ENCODE measurements at regions not wholly inside any gene's neighbourhood (a gene's known extent, or its start where the extent isn't known, plus 50 kb on each side); places are given as distances from the start of the nearest gene placed in this dataset.

DNA sequence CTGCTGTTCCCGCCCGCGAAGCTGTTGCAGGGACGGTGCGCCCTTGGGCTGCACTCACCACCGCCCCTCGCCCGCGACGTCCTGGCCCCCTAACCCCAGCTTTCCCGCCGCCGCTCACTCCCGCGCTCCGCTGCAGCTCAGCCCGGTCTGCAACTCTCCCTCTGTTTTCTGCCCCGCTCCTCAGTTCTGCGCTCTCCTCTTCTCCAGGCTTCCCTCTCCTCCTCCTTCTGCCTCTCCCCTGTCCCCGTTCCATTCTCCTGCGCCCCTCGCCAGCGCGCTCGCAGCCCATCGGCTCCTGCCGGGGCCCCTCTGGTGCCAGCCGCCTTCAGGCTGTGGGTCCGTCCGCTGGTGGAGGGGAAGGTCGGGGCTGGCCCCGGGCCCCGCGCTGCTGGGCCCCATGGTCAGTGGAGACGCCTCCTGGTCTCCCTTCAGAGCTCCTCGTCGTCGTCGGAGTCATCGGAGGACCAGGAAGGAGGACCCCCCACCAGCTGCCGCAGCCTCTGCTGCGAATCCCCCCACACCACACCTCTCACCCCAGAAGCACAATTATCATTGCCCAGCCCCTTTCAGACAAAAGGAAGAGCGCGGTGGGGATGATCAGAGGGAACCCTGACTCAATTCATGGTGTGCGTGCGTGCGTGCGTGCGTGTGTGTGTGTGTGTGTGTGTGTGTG, 223.2 kb upstream of the FOXF1 start:
- DNase-seq: no peak

DNA sequence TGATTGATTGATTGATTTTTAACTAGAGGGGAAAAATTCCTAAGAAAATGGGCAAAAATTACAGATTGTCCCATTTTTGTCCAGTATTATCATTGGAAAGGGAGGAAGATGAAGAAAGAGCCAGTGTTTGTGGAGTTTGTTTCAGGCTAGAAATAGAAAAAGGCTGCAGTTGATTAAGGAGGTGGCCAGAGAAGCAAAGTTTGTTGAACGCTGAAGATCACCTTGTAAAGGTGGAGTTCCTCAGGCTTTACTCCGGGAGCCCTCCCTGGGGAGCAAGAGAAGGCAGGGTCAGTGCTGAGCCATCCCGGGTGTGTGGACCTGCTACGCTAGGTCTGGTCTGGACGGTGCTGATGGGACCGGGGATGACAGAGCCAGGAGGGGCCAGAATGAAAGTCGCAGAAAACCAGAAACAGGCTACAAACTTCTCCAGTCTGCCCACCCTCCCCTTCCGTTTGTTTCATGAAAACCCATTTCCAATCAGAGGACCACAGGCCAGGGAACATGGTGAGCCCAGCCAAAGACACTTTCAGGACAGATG, 222.6 kb upstream of the FOXF1 start:
- no peak for DNase-seq

- DNase-seq: no peak
Measured at GRCh38 chr16:86288716-86289294, 221.5 kb upstream of the FOXF1 start.

- no peak for DNase-seq
Measured at GRCh38 chr16:86289304-86289703, 221.0 kb upstream of the FOXF1 start.

DNA sequence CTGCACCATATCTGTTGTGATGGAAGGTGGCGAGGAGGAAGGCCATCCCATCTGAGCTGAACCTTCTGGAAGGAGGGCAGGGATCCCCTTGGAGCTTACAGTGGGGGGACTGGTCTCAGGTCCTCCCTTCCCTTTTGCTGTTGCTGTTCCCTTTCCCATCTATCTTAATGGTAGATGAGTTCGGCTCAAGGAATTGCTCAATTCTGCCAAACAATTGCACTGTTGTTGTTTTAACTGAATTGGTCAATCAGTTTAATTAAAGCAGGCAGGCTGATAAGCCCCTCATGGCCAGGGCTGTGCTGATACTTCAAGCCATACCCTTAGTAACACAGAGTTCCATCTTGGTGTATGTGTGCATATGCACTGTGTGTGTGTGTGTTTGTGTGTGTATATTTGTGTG, 220.4 kb upstream of the FOXF1 start:
- DNase-seq: no peak

- no peak for DNase-seq
Measured at GRCh38 chr16:86291491-86291890, 218.8 kb upstream of the FOXF1 start.

DNA sequence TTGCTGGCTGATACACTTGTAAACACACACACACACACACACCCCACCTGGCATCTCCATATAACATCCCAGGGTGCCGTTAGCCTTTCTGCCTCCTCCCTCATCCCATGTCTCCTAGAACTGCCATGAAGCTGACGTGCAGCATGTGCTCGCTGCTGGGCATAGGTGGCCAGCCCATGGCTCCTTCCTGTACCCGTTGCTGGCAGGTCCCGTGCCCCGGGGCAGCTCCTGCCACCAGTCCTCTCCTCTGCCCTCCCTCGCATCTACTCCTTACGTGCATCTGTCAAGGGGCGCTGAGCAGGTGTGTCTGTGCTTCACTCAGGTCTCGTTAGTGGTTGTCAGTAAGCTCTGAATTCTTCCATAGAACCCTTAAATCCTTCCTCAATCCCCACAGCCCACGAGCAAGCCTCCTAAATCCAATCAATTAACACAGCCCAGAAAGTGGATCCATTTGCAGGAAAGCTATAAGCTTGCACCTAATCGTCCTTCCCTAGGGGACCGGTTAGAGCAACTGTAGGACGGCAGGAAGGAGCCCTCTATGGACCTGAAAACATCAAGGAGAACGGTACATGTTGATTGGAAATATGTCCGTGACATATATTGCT, 218.1 kb upstream of the FOXF1 start:
- no peak for DNase-seq

DNA sequence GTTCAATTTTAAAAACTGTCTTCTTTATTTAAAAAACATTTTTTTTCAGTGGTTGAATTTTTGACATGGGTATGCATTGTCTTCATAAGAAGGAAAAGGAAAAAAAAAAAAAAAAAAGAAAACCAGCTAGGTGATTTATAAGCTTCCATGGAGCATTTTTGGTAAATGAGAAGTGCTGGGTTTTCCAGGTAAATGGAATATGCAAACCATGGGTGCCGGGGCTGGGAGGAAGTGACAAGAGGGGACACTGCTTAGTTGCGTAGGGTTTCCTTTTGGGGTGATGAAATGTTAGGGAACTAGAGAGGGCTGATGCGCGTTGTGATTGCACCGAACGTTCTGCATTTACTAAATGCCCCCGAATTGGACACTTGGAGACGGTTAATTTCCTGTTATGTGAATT, 217.4 kb upstream of the FOXF1 start:
- no peak for DNase-seq

GRCh38 chr16:86293906-86294305, 216.4 kb upstream of the FOXF1 start:
- DNase-seq: no peak

DNA sequence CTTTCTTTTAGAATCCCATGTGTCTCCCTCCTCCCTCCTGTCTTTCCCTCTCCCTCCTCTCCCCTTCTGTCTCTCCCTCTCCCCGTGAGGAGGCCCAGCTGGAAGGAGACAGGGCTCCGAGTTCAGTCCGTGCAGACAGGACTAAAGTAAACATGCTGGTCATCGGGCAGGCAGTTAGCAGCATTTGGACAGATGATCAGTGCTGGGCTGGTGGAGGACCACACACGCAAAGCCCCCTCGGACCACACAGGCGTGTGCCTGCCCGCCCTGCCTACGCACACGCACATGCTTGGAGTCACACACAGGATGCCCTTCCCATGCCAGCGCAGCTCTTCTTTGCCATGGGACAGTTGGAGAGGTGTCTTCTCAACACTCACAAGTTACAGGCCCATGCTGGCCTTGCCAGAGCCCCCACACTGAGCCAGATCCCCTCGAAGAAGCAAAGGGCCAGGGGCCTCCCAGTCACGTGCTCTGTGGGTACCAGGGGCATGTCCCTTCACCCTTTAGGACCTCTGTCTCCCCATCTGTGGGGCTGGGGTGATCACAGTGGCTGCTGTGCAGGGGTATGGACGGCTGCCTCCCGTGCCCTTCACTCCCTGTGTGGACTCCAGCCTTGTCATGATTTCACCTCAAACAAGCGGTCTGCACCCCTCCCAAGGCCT, 215.7 kb upstream of the FOXF1 start:
- DNase-seq: no peak

DNA sequence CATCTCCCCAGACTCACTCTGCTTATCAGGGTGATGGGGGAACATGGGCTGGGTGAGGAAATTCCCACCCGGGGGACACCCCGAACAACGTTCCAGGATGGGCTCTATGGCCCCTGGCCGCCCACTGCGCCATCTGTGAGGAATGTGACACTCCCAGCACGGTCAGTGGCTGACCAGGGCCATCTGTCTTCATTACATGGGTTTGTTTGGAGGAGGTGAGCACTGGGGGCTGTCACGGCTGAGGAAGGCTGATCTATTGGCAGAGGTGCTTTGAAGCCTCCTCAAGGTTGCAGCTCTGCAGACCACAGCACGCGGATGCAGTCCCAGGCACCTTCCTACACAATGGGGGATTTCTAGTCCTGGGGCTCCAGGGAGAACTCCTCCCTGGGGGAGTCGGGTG, 214.1 kb upstream of the FOXF1 start:
- no peak for DNase-seq

- no peak for DNase-seq
Measured at GRCh38 chr16:86297391-86297790, 212.9 kb upstream of the FOXF1 start.

GRCh38 chr16:86297866-86298757, 212.2 kb upstream of the FOXF1 start:
- DNase-seq: no peak

- no peak for DNase-seq
Measured at GRCh38 chr16:86298758-86299134, 211.6 kb upstream of the FOXF1 start.

DNA sequence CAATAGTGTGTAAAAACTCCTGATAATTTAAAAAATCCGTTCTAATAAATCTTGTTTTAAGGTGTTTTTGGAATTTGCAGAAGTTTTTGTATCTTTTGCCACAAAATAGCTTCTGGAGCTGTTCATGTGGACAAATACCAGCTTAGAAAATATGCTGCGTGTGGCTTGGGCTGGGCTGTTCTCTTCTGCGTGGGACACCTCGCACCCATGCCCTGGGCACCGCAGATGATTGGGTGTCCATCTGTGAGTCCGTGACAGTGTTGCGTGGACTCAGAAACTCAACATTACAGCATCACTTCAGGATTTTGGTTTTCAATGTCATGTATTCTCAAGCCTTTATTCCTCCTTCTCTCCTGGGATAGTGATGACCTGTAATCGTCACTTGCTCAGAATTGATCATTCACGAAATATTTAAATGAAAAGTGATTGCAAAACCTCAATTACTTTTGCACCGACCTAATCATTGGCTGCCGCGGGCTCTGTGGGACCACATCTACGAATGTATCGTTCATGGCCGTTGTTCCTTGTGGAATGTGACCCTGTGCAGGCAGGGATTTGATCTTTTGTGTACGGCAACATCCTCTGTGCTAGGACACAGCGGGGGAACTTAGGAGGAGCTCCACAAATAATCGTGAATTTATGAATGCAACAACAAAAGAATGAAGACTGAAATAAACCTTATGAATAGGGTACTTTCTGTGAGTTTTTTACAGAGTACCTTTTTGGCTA, 210.3 kb upstream of the FOXF1 start:
- DNase-seq: no peak

- no peak for DNase-seq
Measured at GRCh38 chr16:86300746-86301481, 209.4 kb upstream of the FOXF1 start.

- DNase-seq: no peak
Measured at GRCh38 chr16:86302421-86303109, 207.8 kb upstream of the FOXF1 start.

DNA sequence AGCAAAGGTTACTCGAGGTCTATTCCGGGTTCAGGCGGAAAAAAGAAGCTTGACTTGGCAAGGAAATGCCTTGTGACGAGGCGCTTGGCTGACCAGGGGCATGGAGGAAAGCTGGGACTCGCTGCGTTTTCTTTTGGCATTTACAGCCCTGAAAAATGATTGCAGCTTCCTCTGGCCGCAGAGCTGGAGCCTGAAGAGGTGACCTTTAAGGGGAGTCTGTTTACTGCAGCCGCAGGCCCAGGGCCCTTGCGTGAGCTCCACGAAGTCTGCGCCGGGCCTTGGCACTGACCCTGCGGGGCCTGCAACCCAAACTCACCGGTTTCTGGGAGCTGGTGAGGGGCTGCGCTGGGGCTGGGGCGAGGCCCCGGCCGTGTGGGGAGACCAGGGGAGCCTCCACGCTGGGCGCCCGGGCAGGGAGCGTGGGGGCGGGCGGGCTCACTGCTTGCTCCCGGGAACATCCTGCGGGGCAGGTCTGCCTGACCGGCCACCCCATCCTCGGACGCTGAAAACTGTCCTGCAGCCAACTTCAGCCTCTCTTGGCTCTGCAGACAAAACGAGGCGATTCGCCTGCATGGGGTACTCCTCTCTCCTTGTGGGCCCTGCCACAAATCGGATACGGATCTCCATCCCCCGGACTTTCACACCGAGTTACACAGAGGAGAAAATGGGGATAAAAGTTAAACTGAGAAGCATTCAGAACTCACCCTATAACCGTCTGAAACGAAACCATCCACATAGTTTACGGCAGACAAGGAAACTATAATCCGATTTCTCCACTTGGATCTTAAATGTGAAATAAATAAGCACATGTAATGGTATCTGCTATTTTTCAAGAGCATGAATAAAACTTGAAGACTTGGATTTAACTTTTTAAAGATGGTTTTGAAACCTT, 206.3 kb upstream of the FOXF1 start:
- no peak for DNase-seq

GRCh38 chr16:86304868-86305267, 205.5 kb upstream of the FOXF1 start:
- DNase-seq: no peak

DNA sequence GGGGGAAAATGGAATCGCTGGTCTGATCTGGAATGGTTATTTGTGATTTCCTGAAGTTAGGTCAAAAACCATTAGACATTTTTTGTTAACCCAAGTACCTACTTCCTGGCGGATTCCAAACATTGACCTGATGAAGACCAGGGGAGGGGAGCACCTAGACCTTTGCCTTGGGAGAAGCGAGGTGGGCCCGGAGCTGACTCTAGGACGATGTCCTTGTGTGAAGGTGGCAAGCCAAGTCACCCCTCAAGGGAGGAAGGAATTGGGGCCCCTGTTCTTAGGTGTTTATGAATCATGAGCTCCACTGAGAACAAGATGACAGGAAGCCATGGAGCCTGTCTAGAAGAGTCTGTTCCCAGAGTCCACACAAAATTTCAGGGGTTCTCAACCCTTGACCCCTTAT, 204.9 kb upstream of the FOXF1 start:
- DNase-seq: no peak

All from CD4-positive, alpha-beta T cell treated with Interleukin-21 for 1 hour (primary cell).